Mammary epithelial cell (primary cell): ENCODE measurements at regions not wholly inside any gene's neighbourhood (a gene's known extent, or its start where the extent isn't known, plus 50 kb on each side); places are given as distances from the start of the nearest gene placed in this dataset.

Experiments used
- CTCF ChIP-seq, 2 donors: IDR thresholded peaks in 1 of 2; conservative IDR thresholded peaks in 1 of 2; 2 replicates each; pipeline ENCODE4 v1.5.1; 2011 to 2012; ENCODE audit warnings: inconsistent platforms in 2 of 2, low read length in 2 of 2, mild to moderate bottlenecking in 2 of 2, control low read depth in 1 of 2, low read depth in 1 of 2; ENCODE audit not compliant: insufficient read depth in 1 of 2; ENCODE audit errors: extremely low read depth in 1 of 2
- EZH2 ChIP-seq: IDR thresholded peaks from 2 replicates; pipeline ENCODE4 v1.6.1; 2012; ENCODE audit warnings: low read length, inconsistent platforms, borderline replicate concordance

GRCh38 chr14:96150214-96150613, 54.4 kb upstream of the BDKRB2 start:
- TF ChIP-seq CTCF (conservative IDR thresholded peaks at IDR 0.05 in 1 of 2, IDR thresholded peaks at IDR 0.05 in 1 of 2; ENCODE audit: extremely low read depth in 1 of 2, insufficient read depth in 1 of 2, low read depth in 1 of 2, low read length in 2 of 2) (no peak), EZH2 (no peak)
